Endothelial cell of umbilical vein (primary cell): ENCODE measurements at regions not wholly inside any gene's neighbourhood (a gene's known extent, or its start where the extent isn't known, plus 50 kb on each side); places are given as distances from the start of the nearest gene placed in this dataset.

Experiments
- FOS ChIP-seq: IDR thresholded peaks from 2 replicates; pipeline ENCODE4 v1.6.1; 2011; ENCODE audit warnings: mild to moderate bottlenecking, low read length, moderate library complexity, borderline replicate concordance; ENCODE audit not compliant: insufficient read depth
- MYC ChIP-seq: IDR thresholded peaks from one replicate; pipeline ENCODE4 v1.6.1; 2011; ENCODE audit warnings: mild to moderate bottlenecking, low read depth, low read length
- POLR2A ChIP-seq: IDR thresholded peaks from 2 replicates; pipeline ENCODE4 v1.6.1; 2012; ENCODE audit warnings: low read depth, mild to moderate bottlenecking, control low read depth, low read length
- TF ChIP-seq, protein P1 (sequence below): IDR thresholded peaks from 2 replicates; pipeline ENCODE4 v1.6.1; 2011; ENCODE audit not compliant: insufficient read depth, insufficient read length
- TF ChIP-seq, protein P2 (sequence below), 2 donors: IDR thresholded peaks; 1 replicate in 1 of 2; 2 replicates in 1 of 2; pipeline ENCODE4 v1.5.1; 2011; ENCODE audit warnings: low read length in 2 of 2, mild to moderate bottlenecking in 2 of 2, moderate library complexity in 2 of 2, control low read depth in 1 of 2, inconsistent platforms in 1 of 2, low read depth in 1 of 2; ENCODE audit not compliant: insufficient read depth in 1 of 2; ENCODE audit errors: extremely low read depth in 1 of 2

DNA sequence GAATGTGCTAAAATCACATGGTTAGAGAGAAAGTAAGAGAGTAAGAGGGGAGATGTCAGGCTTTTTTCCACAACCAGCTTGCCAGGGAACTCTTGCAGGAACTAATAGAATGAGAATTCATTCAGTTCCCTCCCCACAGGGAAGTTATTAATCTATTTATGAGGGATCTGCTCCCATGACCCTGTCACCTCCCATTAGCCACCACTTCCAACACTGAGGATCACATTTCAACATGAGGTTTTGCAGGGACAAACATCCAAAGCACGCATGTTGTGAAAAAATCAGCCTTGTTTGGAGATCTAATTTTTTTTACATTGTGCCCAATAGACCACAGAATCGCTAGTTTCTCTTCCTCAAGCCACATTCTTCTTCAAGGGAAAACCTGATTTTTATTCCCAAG, 904.0 kb downstream of the TBL1XR1 start:
- TF ChIP-seq, protein P1, sequence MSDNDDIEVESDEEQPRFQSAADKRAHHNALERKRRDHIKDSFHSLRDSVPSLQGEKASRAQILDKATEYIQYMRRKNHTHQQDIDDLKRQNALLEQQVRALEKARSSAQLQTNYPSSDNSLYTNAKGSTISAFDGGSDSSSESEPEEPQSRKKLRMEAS: no peak
- TF ChIP-seq MYC (no peak), FOS (no peak), POLR2A (no peak)
- TF ChIP-seq, protein P2, sequence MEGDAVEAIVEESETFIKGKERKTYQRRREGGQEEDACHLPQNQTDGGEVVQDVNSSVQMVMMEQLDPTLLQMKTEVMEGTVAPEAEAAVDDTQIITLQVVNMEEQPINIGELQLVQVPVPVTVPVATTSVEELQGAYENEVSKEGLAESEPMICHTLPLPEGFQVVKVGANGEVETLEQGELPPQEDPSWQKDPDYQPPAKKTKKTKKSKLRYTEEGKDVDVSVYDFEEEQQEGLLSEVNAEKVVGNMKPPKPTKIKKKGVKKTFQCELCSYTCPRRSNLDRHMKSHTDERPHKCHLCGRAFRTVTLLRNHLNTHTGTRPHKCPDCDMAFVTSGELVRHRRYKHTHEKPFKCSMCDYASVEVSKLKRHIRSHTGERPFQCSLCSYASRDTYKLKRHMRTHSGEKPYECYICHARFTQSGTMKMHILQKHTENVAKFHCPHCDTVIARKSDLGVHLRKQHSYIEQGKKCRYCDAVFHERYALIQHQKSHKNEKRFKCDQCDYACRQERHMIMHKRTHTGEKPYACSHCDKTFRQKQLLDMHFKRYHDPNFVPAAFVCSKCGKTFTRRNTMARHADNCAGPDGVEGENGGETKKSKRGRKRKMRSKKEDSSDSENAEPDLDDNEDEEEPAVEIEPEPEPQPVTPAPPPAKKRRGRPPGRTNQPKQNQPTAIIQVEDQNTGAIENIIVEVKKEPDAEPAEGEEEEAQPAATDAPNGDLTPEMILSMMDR (IDR thresholded peaks at IDR 0.05; ENCODE audit: extremely low read depth in 1 of 2, insufficient read depth in 1 of 2, low read depth in 1 of 2, low read length in 2 of 2): no peak
